ENCODE measurements at regions not wholly inside any gene's neighbourhood (a gene's known extent, or its start where the extent isn't known, plus 50 kb on each side); places are given as distances from the start of the nearest gene placed in this dataset.

GRCh38 chr13:107901996-107902562 lies 313.3 kb downstream of the LIG4 start (continued):
- no peak for TF ChIP-seq GABPB1 (CRISPR knock-in tag; IDR thresholded peaks at IDR 0.05)
- no peak for TF ChIP-seq TCF7 (CRISPR knock-in tag; IDR thresholded peaks at IDR 0.05; ENCODE audit: low read depth)

- Mint-ChIP-seq H3K9me3 (peaks cover 17% of the 10 kb centered on the region), H3K27ac (no peak overlapping the region), H3K27me3 (ENCODE audit: low read depth) (no peaks in the 10 kb centered on the region), H3K4me1 (no peaks in the 10 kb centered on the region), H3K4me3 (no peak overlapping the region), H3K36me3 (peaks cover 10% of the 10 kb centered on the region; the same call in 1 of the 2 replicates)
- DNase-seq (ENCODE audit: low spot score) (no peak), ATAC-seq (no peak)
- ChIA-PET POLR2A (no interaction called here), CTCF (no interaction called here)
- TF ChIP-seq ATF3 (CRISPR knock-in tag; conservative IDR thresholded peaks at IDR 0.05) (no peak), GRHL2 (CRISPR knock-in tag; IDR thresholded peaks at IDR 0.05; ENCODE audit: insufficient replicate concordance, severe bottlenecking) (no peak), FOXP4 (CRISPR knock-in tag; IDR thresholded peaks at IDR 0.05) (no peak), STAT6 (CRISPR knock-in tag; conservative IDR thresholded peaks at IDR 0.05; ENCODE audit: low read depth) (no peak), USF2 (CRISPR knock-in tag; IDR thresholded peaks at IDR 0.05) (no peak), TP53 (CRISPR knock-in tag; IDR thresholded peaks at IDR 0.05) (no peak)
Observed at GRCh38 chr13:107901230-107901629, 314.1 kb downstream of the LIG4 start.

GRCh38 chr13:107900775-107901174 lies 314.6 kb downstream of the LIG4 start:
- no peak overlapping the region for H3K27ac Mint-ChIP-seq
- ChIA-PET CTCF (interaction anchor here (0.7 kb wide), 1 partner anchor 1650 kb away, joined by 3 read pairs; no protein-coding TSS in a partner anchor), POLR2A (no interaction called here)
- no peaks in the 10 kb centered on the region for H3K4me1 Mint-ChIP-seq
- DNase-seq (ENCODE audit: low spot score) (no peak), ATAC-seq (no peak)
- peaks cover 22% of the 10 kb centered on the region for H3K9me3 Mint-ChIP-seq
- H3K27me3 Mint-ChIP-seq (ENCODE audit: low read depth): no peaks in the 10 kb centered on the region
- peaks cover 12% of the 10 kb centered on the region; the same call in 1 of the 2 replicates for H3K36me3 Mint-ChIP-seq
- H3K4me3 Mint-ChIP-seq: no peak overlapping the region
- TF ChIP-seq PRRX2 (CRISPR knock-in tag; IDR thresholded peaks at IDR 0.05) (no peak), ZNF396 (CRISPR knock-in tag; IDR thresholded peaks at IDR 0.05; ENCODE audit: borderline replicate concordance) (no peak), FOXJ3 (CRISPR knock-in tag; IDR thresholded peaks at IDR 0.05; ENCODE audit: borderline replicate concordance) (no peak), HMGA2 (CRISPR knock-in tag; IDR thresholded peaks at IDR 0.05) (no peak), ATF1 (CRISPR knock-in tag; IDR thresholded peaks at IDR 0.05) (no peak), E2F1 (CRISPR knock-in tag; IDR thresholded peaks at IDR 0.05) (no peak), ZNF232 (CRISPR knock-in tag; IDR thresholded peaks at IDR 0.05) (no peak), SMAD4 (CRISPR knock-in tag; IDR thresholded peaks at IDR 0.05) (no peak), ARID4B (CRISPR knock-in tag; IDR thresholded peaks at IDR 0.05; ENCODE audit: borderline replicate concordance) (no peak), JAZF1 (CRISPR knock-in tag; IDR thresholded peaks at IDR 0.05) (no peak), ESRRA (CRISPR knock-in tag; IDR thresholded peaks at IDR 0.05; ENCODE audit: borderline replicate concordance) (no peak), MXD4 (CRISPR knock-in tag; IDR thresholded peaks at IDR 0.05; ENCODE audit: borderline replicate concordance) (no peak), RORB (CRISPR knock-in tag; IDR thresholded peaks at IDR 0.05) (no peak), ELF4 (CRISPR knock-in tag; IDR thresholded peaks at IDR 0.05; ENCODE audit: low read depth) (no peak)
